H9 (cell line): ENCODE measurements at regions not wholly inside any gene's neighbourhood (a gene's known extent, or its start where the extent isn't known, plus 50 kb on each side); places are given as distances from the start of the nearest gene placed in this dataset.

Experiments used
- DNase-seq: peaks from one replicate; pipeline ENCODE4 v3.0.0-alpha.2; 2017
- H2AFZ ChIP-seq: one replicate; pipeline ENCODE4 v1.6.1; 2013; ENCODE audit warnings: mild to moderate bottlenecking, low read length, control low read depth, moderate library complexity
- H2AK5ac ChIP-seq: 2 replicates; pipeline ENCODE4 v1.6.1; 2013; ENCODE audit warnings: low read length, control low read depth, mixed read lengths; ENCODE audit not compliant: insufficient read length
- H2BK120ac ChIP-seq: one replicate; pipeline ENCODE4 v1.6.1; 2013; ENCODE audit warnings: low read depth, mild to moderate bottlenecking, low read length, control low read depth, inconsistent platforms; ENCODE audit not compliant: poor library complexity, severe bottlenecking
- H2BK12ac ChIP-seq: 2 replicates; pipeline ENCODE4 v1.6.1; 2013; ENCODE audit warnings: low read length, control low read depth, mixed read lengths, low read depth; ENCODE audit not compliant: insufficient read length
- H2BK15ac ChIP-seq: 2 replicates; pipeline ENCODE4 v1.6.1; 2013; ENCODE audit warnings: low read depth, low read length, control low read depth
- H2BK20ac ChIP-seq: one replicate; pipeline ENCODE4 v1.6.1; 2013; ENCODE audit warnings: low read depth, mild to moderate bottlenecking, low read length, control low read depth, inconsistent platforms; ENCODE audit not compliant: poor library complexity, severe bottlenecking
- H2BK5ac ChIP-seq: 2 replicates; pipeline ENCODE4 v1.6.1; 2013; ENCODE audit warnings: low read length, control low read depth, mixed read lengths; ENCODE audit not compliant: insufficient read length
- H3K14ac ChIP-seq: 2 replicates; pipeline ENCODE4 v1.6.1; 2013; ENCODE audit warnings: low read length, control low read depth; ENCODE audit not compliant: insufficient read depth
- H3K18ac ChIP-seq: 2 replicates; pipeline ENCODE4 v1.6.1; 2013; ENCODE audit warnings: low read depth, mild to moderate bottlenecking, mixed read lengths, low read length, control low read depth; ENCODE audit not compliant: insufficient read length
- H3K23ac ChIP-seq: 2 replicates; pipeline ENCODE4 v1.6.1; 2013; ENCODE audit warnings: low read length, control low read depth, mixed read lengths, low read depth; ENCODE audit not compliant: insufficient read length
- H3K23me2 ChIP-seq: 2 replicates; pipeline ENCODE4 v1.6.1; 2013; ENCODE audit warnings: low read depth, mild to moderate bottlenecking, mixed read lengths, low read length, control low read depth; ENCODE audit not compliant: insufficient read length, poor library complexity, severe bottlenecking
- H3K27ac ChIP-seq: 2 replicates; pipeline ENCODE4 v1.5.1; 2013; ENCODE audit warnings: low read length, control low read depth, mixed read lengths, low read depth; ENCODE audit not compliant: insufficient read length
- H3K27me3 ChIP-seq: 2 replicates; pipeline ENCODE4 v1.6.1; 2013; ENCODE audit warnings: low read length, control low read depth, inconsistent platforms; ENCODE audit not compliant: insufficient read depth
- H3K4ac ChIP-seq: 2 replicates; pipeline ENCODE4 v1.6.1; 2013; ENCODE audit warnings: low read depth, mild to moderate bottlenecking, control low read depth, inconsistent platforms, low read length, moderate library complexity
- H3K4me1 ChIP-seq: 2 replicates; pipeline ENCODE4 v1.6.1; 2013; ENCODE audit warnings: low read length, control low read depth, inconsistent platforms; ENCODE audit not compliant: insufficient read depth
- H3K4me2 ChIP-seq: 2 replicates; pipeline ENCODE4 v1.6.1; 2013; ENCODE audit warnings: low read length, control low read depth, mixed read lengths; ENCODE audit not compliant: insufficient read length, insufficient read depth
- H3K56ac ChIP-seq: 2 replicates; pipeline ENCODE4 v1.6.1; 2013; ENCODE audit warnings: low read depth, mild to moderate bottlenecking, mixed read lengths, low read length, control low read depth; ENCODE audit not compliant: insufficient read length
- H3K79me1 ChIP-seq: 2 replicates; pipeline ENCODE4 v1.6.1; 2013; ENCODE audit warnings: low read depth, mild to moderate bottlenecking, moderate library complexity, low read length, control low read depth, inconsistent platforms; ENCODE audit not compliant: insufficient read depth, poor library complexity, severe bottlenecking
- H3K79me2 ChIP-seq: 2 replicates; pipeline ENCODE4 v1.6.1; 2013; ENCODE audit warnings: low read length, control low read depth, inconsistent platforms; ENCODE audit not compliant: insufficient read depth
- H3K9ac ChIP-seq: 2 replicates; pipeline ENCODE4 v1.6.1; 2013; ENCODE audit warnings: low read length, control low read depth, mixed read lengths; ENCODE audit not compliant: insufficient read length; ENCODE audit errors: extremely low read depth
- H3K9me3 ChIP-seq: one replicate; pipeline ENCODE4 v1.6.1; 2013; ENCODE audit warnings: low read depth, low read length, inconsistent platforms; ENCODE audit not compliant: control insufficient read depth
- H3T11ph ChIP-seq: one replicate; pipeline ENCODE4 v1.6.1; 2013; ENCODE audit warnings: mild to moderate bottlenecking, low read length, control low read depth, inconsistent platforms
- H4K20me1 ChIP-seq: one replicate; pipeline ENCODE4 v1.6.1; 2013; ENCODE audit not compliant: control insufficient read depth, insufficient read length, insufficient read depth
- H4K5ac ChIP-seq: 2 replicates; pipeline ENCODE4 v1.6.1; 2013; ENCODE audit warnings: low read depth, mild to moderate bottlenecking, mixed read lengths, low read length, control low read depth; ENCODE audit not compliant: insufficient read length
- H4K8ac ChIP-seq: replicated peaks from 2 replicates; pipeline ENCODE4 v1.6.1; 2013; ENCODE audit warnings: low read length, control low read depth, mixed read lengths, low read depth; ENCODE audit not compliant: insufficient read length
- H4K91ac ChIP-seq: 2 replicates; pipeline ENCODE4 v1.6.1; 2013; ENCODE audit warnings: low read depth, mild to moderate bottlenecking, moderate library complexity, mixed read lengths, low read length, control low read depth; ENCODE audit not compliant: insufficient read length
- H3K27ac Mint-ChIP-seq, 3 experiments: 2 replicates in 2 of 3; 3 replicates in 1 of 3; pipeline ENCODE4 v1.8.0; 2020 to 2021; ENCODE audit warnings: mixed read lengths in 3 of 3, mild to moderate bottlenecking in 1 of 3, moderate library complexity in 1 of 3
- H3K27me3 Mint-ChIP-seq: 2 replicates; pipeline ENCODE4 v1.8.0; 2021; ENCODE audit warnings: low read depth, mild to moderate bottlenecking, moderate library complexity, mixed read lengths
- H3K36me3 Mint-ChIP-seq, 3 experiments: 2 replicates in 2 of 3; 3 replicates in 1 of 3; pipeline ENCODE4 v1.8.0; 2020 to 2021; ENCODE audit warnings: low read depth in 3 of 3, mixed read lengths in 3 of 3; ENCODE audit not compliant: insufficient read depth in 1 of 3
- H3K4me1 Mint-ChIP-seq, 2 experiments: 2 replicates each; pipeline ENCODE4 v1.8.0; 2020; ENCODE audit warnings: mixed read lengths in 2 of 2
- H3K4me3 Mint-ChIP-seq, 2 experiments: 2 replicates in 1 of 2; 3 replicates in 1 of 2; pipeline ENCODE4 v1.8.0; 2020 to 2021; ENCODE audit warnings: mild to moderate bottlenecking in 2 of 2, mixed read lengths in 2 of 2, moderate library complexity in 1 of 2
- H3K9me3 Mint-ChIP-seq, 2 experiments: 2 replicates in 1 of 2; 3 replicates in 1 of 2; pipeline ENCODE4 v1.8.0; 2020; ENCODE audit warnings: mild to moderate bottlenecking in 2 of 2, mixed read lengths in 2 of 2, moderate library complexity in 1 of 2
- WGBS: extraction: QIAGEN DNeasy Blood & Tissue Kit; methylation state at CpG from one replicate; pipeline ENCODE4 v1.1.7; 2013; ENCODE audit warnings: missing lambda C conversion rate, low lambda C conversion rate, mixed read lengths; ENCODE audit not compliant: insufficient read length; ENCODE audit errors: extremely low coverage; 5-methylcytosine and 5-hydroxymethylcytosine counted together
- TF ChIP-seq, protein P1 (sequence below): fragments of 200-600 bp; sonication (generic); conservative IDR thresholded peaks from 3 replicates; pipeline ENCODE4 v1.8.0; 2021; ENCODE audit warnings: antibody characterized with exemption, mild to moderate bottlenecking

- Histone ChIP-seq H2BK12ac (no peak overlapping the region), H3K23me2 (no peaks in the 10 kb centered on the region)
- no CpG with 5 or more reads among the region's 1 CpG for WGBS
Measured at GRCh38 chr7:156448918-156449317, 191.7 kb upstream of the RNF32 start.

More at GRCh38 chr7:156448918-156449317, 191.7 kb upstream of the RNF32 start:
- Mint-ChIP-seq H3K4me3 (no peak overlapping the region), H3K4me1 (no peaks in the 10 kb centered on the region), H3K27ac (no peak overlapping the region), H3K27me3 (peaks cover 11% of the 10 kb centered on the region), H3K36me3 (no peaks in the 10 kb centered on the region), H3K9me3 (no peaks in the 10 kb centered on the region)
- Histone ChIP-seq H3K79me1 (no peaks in the 10 kb centered on the region), H3K14ac (no peak overlapping the region), H3K27me3 (no peaks in the 10 kb centered on the region), H3K56ac (no peak overlapping the region), H2BK120ac (no peak overlapping the region), H3K9ac (no peak overlapping the region), H4K20me1 (no peaks in the 10 kb centered on the region), H2AFZ (no peak overlapping the region), H2BK15ac (no peak overlapping the region), H4K5ac (no peak overlapping the region), H4K91ac (no peak overlapping the region), H3K4me1 (no peaks in the 10 kb centered on the region), H3K4me2 (no peak overlapping the region), H3K23ac (no peak overlapping the region), H3K18ac (no peak overlapping the region), H3K9me3 (no peaks in the 10 kb centered on the region), H3K79me2 (no peaks in the 10 kb centered on the region), H3K27ac (no peak overlapping the region), H3T11ph (no peak overlapping the region), H2BK5ac (no peak overlapping the region), H2BK20ac (no peak overlapping the region), H4K8ac (no peak overlapping the region), H2AK5ac (no peak overlapping the region), H3K4ac (no peak overlapping the region)
- TF ChIP-seq, protein P1, sequence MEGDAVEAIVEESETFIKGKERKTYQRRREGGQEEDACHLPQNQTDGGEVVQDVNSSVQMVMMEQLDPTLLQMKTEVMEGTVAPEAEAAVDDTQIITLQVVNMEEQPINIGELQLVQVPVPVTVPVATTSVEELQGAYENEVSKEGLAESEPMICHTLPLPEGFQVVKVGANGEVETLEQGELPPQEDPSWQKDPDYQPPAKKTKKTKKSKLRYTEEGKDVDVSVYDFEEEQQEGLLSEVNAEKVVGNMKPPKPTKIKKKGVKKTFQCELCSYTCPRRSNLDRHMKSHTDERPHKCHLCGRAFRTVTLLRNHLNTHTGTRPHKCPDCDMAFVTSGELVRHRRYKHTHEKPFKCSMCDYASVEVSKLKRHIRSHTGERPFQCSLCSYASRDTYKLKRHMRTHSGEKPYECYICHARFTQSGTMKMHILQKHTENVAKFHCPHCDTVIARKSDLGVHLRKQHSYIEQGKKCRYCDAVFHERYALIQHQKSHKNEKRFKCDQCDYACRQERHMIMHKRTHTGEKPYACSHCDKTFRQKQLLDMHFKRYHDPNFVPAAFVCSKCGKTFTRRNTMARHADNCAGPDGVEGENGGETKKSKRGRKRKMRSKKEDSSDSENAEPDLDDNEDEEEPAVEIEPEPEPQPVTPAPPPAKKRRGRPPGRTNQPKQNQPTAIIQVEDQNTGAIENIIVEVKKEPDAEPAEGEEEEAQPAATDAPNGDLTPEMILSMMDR: no peak
- DNase-seq: no peak
